ENCODE measurements at regions not wholly inside any gene's neighbourhood (a gene's known extent, or its start where the extent isn't known, plus 50 kb on each side); places are given as distances from the start of the nearest gene placed in this dataset.

GRCh38 chr2:239670463-239671120 lies 269.8 kb upstream of the HDAC4 start:
- H3K27me3 ChIP-seq (ENCODE audit: control insufficient read depth in 1 of 2, insufficient read depth in 2 of 2, low read length in 2 of 2), result no peaks in the 10 kb centered on the region
- no peak overlapping the region for H3K4me3 ChIP-seq (ENCODE audit: low read length)
- no peaks in the 10 kb centered on the region for H3K4me1 ChIP-seq (ENCODE audit: insufficient read depth, low read length)
- ATAC-seq (ENCODE audit: poor library complexity) (no peak), DNase-seq (no peak)
- H3K27me3 Mint-ChIP-seq, result no peaks in the 10 kb centered on the region
- H3K36me3 ChIP-seq (ENCODE audit: insufficient read depth, low read length), result no peaks in the 10 kb centered on the region
- H3K4me3 Mint-ChIP-seq, result no peak overlapping the region
- H3K27ac ChIP-seq (ENCODE audit: low read depth in 1 of 2, low read length in 2 of 2), result no peak overlapping the region
- intact Hi-C loops (cut with DNase I, micrococcal nuclease), result no loop called here
- no peaks in the 10 kb centered on the region for H3K4me1 Mint-ChIP-seq (ENCODE audit: low read depth)
- H3K36me3 Mint-ChIP-seq (ENCODE audit: low read depth), result no peaks in the 10 kb centered on the region
- ChIA-PET CTCF (no interaction called here), POLR2A (no interaction called here)
- no peaks in the 10 kb centered on the region for H3K9me3 Mint-ChIP-seq
- TF ChIP-seq CTCF (IDR thresholded peaks at IDR 0.05), result no peak
- no peaks in the 10 kb centered on the region for H3K9me3 ChIP-seq (ENCODE audit: control insufficient read depth in 1 of 2, insufficient read depth in 1 of 2, low read length in 2 of 2)
- no peak overlapping the region for H3K27ac Mint-ChIP-seq

GRCh38 chr2:239669899-239670460 lies 269.2 kb upstream of the HDAC4 start:
- CTCF ChIA-PET, result no interaction called here
- TF ChIP-seq CTCF (IDR thresholded peaks at IDR 0.05), result no peak
- H3K4me1 Mint-ChIP-seq (ENCODE audit: low read depth), result no peaks in the 10 kb centered on the region
- POLR2A ChIA-PET, result no interaction called here
- intact Hi-C loops (cut with DNase I, micrococcal nuclease), result no loop called here
- no peak overlapping the region for H3K27ac Mint-ChIP-seq
- H3K27me3 Mint-ChIP-seq, result no peaks in the 10 kb centered on the region
- no peaks in the 10 kb centered on the region for H3K36me3 Mint-ChIP-seq (ENCODE audit: low read depth)
- H3K4me3 ChIP-seq (ENCODE audit: low read length), result no peak overlapping the region
- no peaks in the 10 kb centered on the region for H3K9me3 ChIP-seq (ENCODE audit: control insufficient read depth in 1 of 2, insufficient read depth in 1 of 2, low read length in 2 of 2)
- ATAC-seq (ENCODE audit: poor library complexity), result no peak
- no peaks in the 10 kb centered on the region for H3K36me3 ChIP-seq (ENCODE audit: insufficient read depth, low read length)
- no peak overlapping the region for H3K27ac ChIP-seq (ENCODE audit: low read depth in 1 of 2, low read length in 2 of 2)
- no peak overlapping the region for H3K4me3 Mint-ChIP-seq
- DNase-seq, result no peak
- no peaks in the 10 kb centered on the region for H3K9me3 Mint-ChIP-seq
- no peaks in the 10 kb centered on the region for H3K27me3 ChIP-seq (ENCODE audit: control insufficient read depth in 1 of 2, insufficient read depth in 2 of 2, low read length in 2 of 2)
- H3K4me1 ChIP-seq (ENCODE audit: insufficient read depth, low read length), result no peaks in the 10 kb centered on the region

GRCh38 chr2:239669181-239669898 lies 268.5 kb upstream of the HDAC4 start:
- Histone ChIP-seq H3K27ac (ENCODE audit: low read depth in 1 of 2, low read length in 2 of 2) (no peak overlapping the region), H3K36me3 (ENCODE audit: insufficient read depth, low read length) (no peaks in the 10 kb centered on the region), H3K4me3 (ENCODE audit: low read length) (no peak overlapping the region), H3K9me3 (ENCODE audit: control insufficient read depth in 1 of 2, insufficient read depth in 1 of 2, low read length in 2 of 2) (no peaks in the 10 kb centered on the region), H3K27me3 (ENCODE audit: control insufficient read depth in 1 of 2, insufficient read depth in 2 of 2, low read length in 2 of 2) (no peaks in the 10 kb centered on the region), H3K4me1 (ENCODE audit: insufficient read depth, low read length) (no peaks in the 10 kb centered on the region)
- H3K27me3 Mint-ChIP-seq, result no peaks in the 10 kb centered on the region
- no peak overlapping the region for H3K4me3 Mint-ChIP-seq
- intact Hi-C loops (cut with DNase I, micrococcal nuclease), result no loop called here
- ChIA-PET CTCF (no interaction called here), POLR2A (no interaction called here)
- H3K4me1 Mint-ChIP-seq (ENCODE audit: low read depth), result no peaks in the 10 kb centered on the region
- ATAC-seq (ENCODE audit: poor library complexity) (no peak), DNase-seq (no peak)
- no peak for TF ChIP-seq CTCF (IDR thresholded peaks at IDR 0.05)
- H3K36me3 Mint-ChIP-seq (ENCODE audit: low read depth), result no peaks in the 10 kb centered on the region
- no peak overlapping the region for H3K27ac Mint-ChIP-seq
- H3K9me3 Mint-ChIP-seq, result no peaks in the 10 kb centered on the region
